AG09319 (cell line): ENCODE measurements at regions not wholly inside any gene's neighbourhood (a gene's known extent, or its start where the extent isn't known, plus 50 kb on each side); places are given as distances from the start of the nearest gene placed in this dataset.

ENCODE experiments used
- DNase-seq: peaks from one replicate; pipeline ENCODE4 v3.0.0-alpha.2; 2010; ENCODE audit warnings: low read depth; ENCODE audit errors: extremely low read depth
- CTCF ChIP-seq: IDR thresholded peaks from 2 replicates; pipeline ENCODE4 v1.5.1; 2011; ENCODE audit warnings: low read depth, mild to moderate bottlenecking, inconsistent platforms, low read length, moderate library complexity

GRCh38 chr5:5014586-5015235 is 125.4 kb upstream of the ADAMTS16 start:
- TF ChIP-seq CTCF = no peak
- no peak for DNase-seq

GRCh38 chr5:5017827-5018577 is 122.1 kb upstream of the ADAMTS16 start:
- DNase-seq = no peak
- no peak for TF ChIP-seq CTCF

- no peak for DNase-seq
- no peak for TF ChIP-seq CTCF
Measured at GRCh38 chr5:5018578-5018970, 121.6 kb upstream of the ADAMTS16 start.

- no peak for DNase-seq
- TF ChIP-seq CTCF = no peak
Measured at GRCh38 chr5:5021436-5021835, 118.7 kb upstream of the ADAMTS16 start.

GRCh38 chr5:5025098-5025773 is 114.9 kb upstream of the ADAMTS16 start:
- DNase-seq = no peak
- TF ChIP-seq CTCF = no peak

- no peak for DNase-seq
Measured at GRCh38 chr5:5025774-5026408, 114.2 kb upstream of the ADAMTS16 start.

More at GRCh38 chr5:5025774-5026408, 114.2 kb upstream of the ADAMTS16 start:
- TF ChIP-seq CTCF = no peak
